COLO668 (cell line): ENCODE measurements at regions not wholly inside any gene's neighbourhood (a gene's known extent, or its start where the extent isn't known, plus 50 kb on each side); places are given as distances from the start of the nearest gene placed in this dataset.
"Not testable (repeated sequence)": the region's sequence is repeated elsewhere in the genome, so short reads cannot be mapped to it uniquely, and the experiment has no call there.

ENCODE experiments used
- DNase-seq: peaks from one replicate; lab custom pipeline; 2025; ENCODE audit not compliant: unreplicated experiment; lab: John Stamatoyannopoulos, UW

- DNase-seq: not testable (repeated sequence)
These were observed 521.6 kb downstream of the IRS2 start for GRCh38 chr13:109264603-109265437.

DNA sequence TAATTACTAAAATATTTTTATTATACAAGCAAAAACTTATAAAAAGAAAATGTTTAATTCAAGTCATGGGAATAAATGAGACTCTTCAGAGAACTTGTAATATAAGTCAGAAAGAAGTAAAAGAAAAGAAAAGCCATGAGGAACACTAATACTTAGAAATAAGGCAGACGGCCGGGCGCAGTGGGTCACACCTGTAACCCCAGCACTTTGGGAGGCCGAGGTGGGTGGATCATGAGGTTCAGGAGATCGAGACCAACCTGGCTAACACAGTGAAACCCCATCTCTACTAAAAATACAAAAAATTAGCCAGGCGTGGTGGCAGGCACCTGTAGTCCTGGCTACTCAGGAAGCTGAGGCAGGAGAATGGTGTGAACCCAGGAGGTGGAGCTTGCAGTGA is 528.6 kb downstream of the IRS2 start:
- DNase-seq: not testable (repeated sequence)
